ENCODE measurements at regions not wholly inside any gene's neighbourhood (a gene's known extent, or its start where the extent isn't known, plus 50 kb on each side); places are given as distances from the start of the nearest gene placed in this dataset.

DNA sequence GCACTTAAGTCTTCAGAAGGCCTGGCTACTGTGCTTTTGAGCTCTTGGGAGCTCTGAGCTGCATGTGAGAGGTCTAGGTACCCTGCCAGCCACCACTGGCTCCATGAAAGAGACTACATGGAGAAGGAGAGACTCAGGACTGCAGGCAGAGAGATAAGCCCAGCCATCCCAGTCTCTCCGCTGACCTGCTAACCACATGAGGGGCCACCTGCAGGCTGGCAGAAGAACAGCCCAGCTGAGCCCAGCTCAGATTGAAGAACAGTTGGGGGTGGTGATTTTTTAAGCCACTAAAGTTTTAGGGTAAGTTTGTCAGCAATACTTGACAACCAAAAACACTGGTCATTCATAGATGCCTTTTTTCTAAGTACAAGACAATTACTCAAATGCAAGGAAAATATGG is 205.0 kb upstream of the PRDM9 start:
- TF ChIP-seq, protein P1, sequence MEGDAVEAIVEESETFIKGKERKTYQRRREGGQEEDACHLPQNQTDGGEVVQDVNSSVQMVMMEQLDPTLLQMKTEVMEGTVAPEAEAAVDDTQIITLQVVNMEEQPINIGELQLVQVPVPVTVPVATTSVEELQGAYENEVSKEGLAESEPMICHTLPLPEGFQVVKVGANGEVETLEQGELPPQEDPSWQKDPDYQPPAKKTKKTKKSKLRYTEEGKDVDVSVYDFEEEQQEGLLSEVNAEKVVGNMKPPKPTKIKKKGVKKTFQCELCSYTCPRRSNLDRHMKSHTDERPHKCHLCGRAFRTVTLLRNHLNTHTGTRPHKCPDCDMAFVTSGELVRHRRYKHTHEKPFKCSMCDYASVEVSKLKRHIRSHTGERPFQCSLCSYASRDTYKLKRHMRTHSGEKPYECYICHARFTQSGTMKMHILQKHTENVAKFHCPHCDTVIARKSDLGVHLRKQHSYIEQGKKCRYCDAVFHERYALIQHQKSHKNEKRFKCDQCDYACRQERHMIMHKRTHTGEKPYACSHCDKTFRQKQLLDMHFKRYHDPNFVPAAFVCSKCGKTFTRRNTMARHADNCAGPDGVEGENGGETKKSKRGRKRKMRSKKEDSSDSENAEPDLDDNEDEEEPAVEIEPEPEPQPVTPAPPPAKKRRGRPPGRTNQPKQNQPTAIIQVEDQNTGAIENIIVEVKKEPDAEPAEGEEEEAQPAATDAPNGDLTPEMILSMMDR (IDR thresholded peaks at IDR 0.05; ENCODE audit: extremely low read depth in 1 of 2, insufficient read depth in 1 of 2, low read depth in 1 of 2, low read length in 2 of 2), result no peak
- TF ChIP-seq MYC (IDR thresholded peaks at IDR 0.05; ENCODE audit: low read depth, low read length), result no peak
- no peak for TF ChIP-seq EZH2 (IDR thresholded peaks at IDR 0.05; ENCODE audit: borderline replicate concordance, low read depth, low read length, severe bottlenecking)
- TF ChIP-seq JUN (IDR thresholded peaks at IDR 0.05; ENCODE audit: borderline replicate concordance, insufficient read depth, insufficient read length, low read depth), result no peak
- no peak for TF ChIP-seq POLR2AphosphoS5 (IDR thresholded peaks at IDR 0.05; ENCODE audit: insufficient read depth, low read depth, low read length)
- no peak for TF ChIP-seq POLR2A (IDR thresholded peaks at IDR 0.05; ENCODE audit: low read depth, low read length)
- no peak for TF ChIP-seq FOS (IDR thresholded peaks at IDR 0.05; ENCODE audit: borderline replicate concordance, insufficient read depth, low read length)
- TF ChIP-seq, protein P2, sequence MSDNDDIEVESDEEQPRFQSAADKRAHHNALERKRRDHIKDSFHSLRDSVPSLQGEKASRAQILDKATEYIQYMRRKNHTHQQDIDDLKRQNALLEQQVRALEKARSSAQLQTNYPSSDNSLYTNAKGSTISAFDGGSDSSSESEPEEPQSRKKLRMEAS (IDR thresholded peaks at IDR 0.05; ENCODE audit: insufficient read depth, insufficient read length), result no peak
